GM21825 (cell line): ENCODE measurements at regions not wholly inside any gene's neighbourhood (a gene's known extent, or its start where the extent isn't known, plus 50 kb on each side); places are given as distances from the start of the nearest gene placed in this dataset.

Source experiments
- ATAC-seq: cut with Tn5 transposase; IDR thresholded peaks from one replicate; pipeline ENCODE4 v1.9.1; 2021; ENCODE audit warnings: mild to moderate bottlenecking, moderate library complexity; ENCODE audit not compliant: unreplicated experiment

GRCh38 chr6:121810158-121811032 lies 374.9 kb downstream of the GJA1 start:
- no peak for ATAC-seq

- ATAC-seq: no peak
Observed at GRCh38 chr6:121811106-121811505, 375.7 kb downstream of the GJA1 start.

GRCh38 chr6:121816361-121816760 lies 380.9 kb downstream of the GJA1 start:
- ATAC-seq: no peak

GRCh38 chr6:121816906-121817540 lies 381.6 kb downstream of the GJA1 start:
- no peak for ATAC-seq

GRCh38 chr6:121823437-121823851 lies 388.0 kb downstream of the GJA1 start:
- ATAC-seq: no peak

GRCh38 chr6:121826156-121826810 lies 390.8 kb downstream of the GJA1 start:
- no peak for ATAC-seq

GRCh38 chr6:121828146-121828886 lies 392.9 kb downstream of the GJA1 start:
- no peak for ATAC-seq

GRCh38 chr6:121830736-121831135 lies 395.3 kb downstream of the GJA1 start:
- no peak for ATAC-seq

- no peak for ATAC-seq
Observed at GRCh38 chr6:121835662-121836061, 400.2 kb downstream of the GJA1 start.

- ATAC-seq: no peak
Observed at GRCh38 chr6:121837545-121838229, 402.2 kb downstream of the GJA1 start.

- ATAC-seq: no peak
Observed at GRCh38 chr6:121838842-121839241, 403.4 kb downstream of the GJA1 start.

- ATAC-seq: no peak
Observed at GRCh38 chr6:121839896-121840295, 404.4 kb downstream of the GJA1 start.

- no peak for ATAC-seq
Observed at GRCh38 chr6:121844898-121845297, 409.5 kb downstream of the GJA1 start.

GRCh38 chr6:121847806-121848522 lies 412.5 kb downstream of the GJA1 start:
- ATAC-seq: no peak

- ATAC-seq: no peak
Observed at GRCh38 chr6:121848523-121849255, 413.2 kb downstream of the GJA1 start.

- ATAC-seq: peak; percentile 83
Observed at GRCh38 chr6:121849477-121849876, 414.0 kb downstream of the GJA1 start.

- ATAC-seq: no peak
Observed at GRCh38 chr6:121851056-121851455, 415.6 kb downstream of the GJA1 start.

- no peak for ATAC-seq
Observed at GRCh38 chr6:121853686-121854085, 418.2 kb downstream of the GJA1 start.

- no peak for ATAC-seq
Observed at GRCh38 chr6:121855521-121855920, 420.1 kb downstream of the GJA1 start.
